ENCODE measurements at regions not wholly inside any gene's neighbourhood (a gene's known extent, or its start where the extent isn't known, plus 50 kb on each side); places are given as distances from the start of the nearest gene placed in this dataset.

GRCh38 chr3:137116619-137117018, 158.8 kb downstream of the IL20RB start (continued):
- no peak for TF ChIP-seq ZNF646 (CRISPR knock-in tag; IDR thresholded peaks at IDR 0.05)
- no peak for TF ChIP-seq CCDC6 (CRISPR knock-in tag; IDR thresholded peaks at IDR 0.05)
- no peak for TF ChIP-seq HOXA7 (CRISPR knock-in tag; IDR thresholded peaks at IDR 0.05)
- TF ChIP-seq ZNF839 (CRISPR knock-in tag; IDR thresholded peaks at IDR 0.05; ENCODE audit: borderline replicate concordance) = no peak
- no peak for TF ChIP-seq RERE (CRISPR knock-in tag; IDR thresholded peaks at IDR 0.05; ENCODE audit: low read depth)
- TF ChIP-seq ZNF10 (CRISPR knock-in tag; IDR thresholded peaks at IDR 0.05; ENCODE audit: borderline replicate concordance, low read depth) = no peak
- TF ChIP-seq ZNF746 (CRISPR knock-in tag; IDR thresholded peaks at IDR 0.05) = no peak

Data from HepG2 (cell line).